Stimulated activated memory B cell treated with anti-CD40 and anti-IgM and Interleukin-4, amounts not matched to agents 10 μg/mL and 1 μg/mL and 100 μg/mL, for 72 hours (primary cell): ENCODE measurements at regions not wholly inside any gene's neighbourhood (a gene's known extent, or its start where the extent isn't known, plus 50 kb on each side); places are given as distances from the start of the nearest gene placed in this dataset.

Source experiments
- ATAC-seq: fragments of 150-1000 bp; cut with Tn5 transposase; 2 replicates; pipeline ENCODE4 v1.10.0; 2021
- H3K27ac Mint-ChIP-seq: one replicate; pipeline ENCODE4 v1.8.0; 2022; ENCODE audit warnings: mild to moderate bottlenecking, mixed read lengths
- H3K27me3 Mint-ChIP-seq: one replicate; pipeline ENCODE4 v1.8.0; 2022; ENCODE audit warnings: mixed read lengths
- H3K36me3 Mint-ChIP-seq: one replicate; pipeline ENCODE4 v1.8.0; 2022; ENCODE audit warnings: mixed read lengths
- H3K4me1 Mint-ChIP-seq: one replicate; pipeline ENCODE4 v1.8.0; 2022; ENCODE audit warnings: mixed read lengths
- H3K4me3 Mint-ChIP-seq: one replicate; pipeline ENCODE4 v1.8.0; 2022; ENCODE audit warnings: mild to moderate bottlenecking, moderate library complexity, mixed read lengths
- H3K9me3 Mint-ChIP-seq: one replicate; pipeline ENCODE4 v1.8.0; 2022; ENCODE audit warnings: mixed read lengths

GRCh38 chr5:8766448-8766847 lies 779.4 kb downstream of the SEMA5A start:
- Mint-ChIP-seq H3K36me3 (no peaks in the 10 kb centered on the region), H3K4me1 (no peaks in the 10 kb centered on the region), H3K27me3 (no peaks in the 10 kb centered on the region), H3K4me3 (no peak overlapping the region), H3K9me3 (peaks cover 3% of the 10 kb centered on the region), H3K27ac (no peak overlapping the region)
- ATAC-seq: no peak

DNA sequence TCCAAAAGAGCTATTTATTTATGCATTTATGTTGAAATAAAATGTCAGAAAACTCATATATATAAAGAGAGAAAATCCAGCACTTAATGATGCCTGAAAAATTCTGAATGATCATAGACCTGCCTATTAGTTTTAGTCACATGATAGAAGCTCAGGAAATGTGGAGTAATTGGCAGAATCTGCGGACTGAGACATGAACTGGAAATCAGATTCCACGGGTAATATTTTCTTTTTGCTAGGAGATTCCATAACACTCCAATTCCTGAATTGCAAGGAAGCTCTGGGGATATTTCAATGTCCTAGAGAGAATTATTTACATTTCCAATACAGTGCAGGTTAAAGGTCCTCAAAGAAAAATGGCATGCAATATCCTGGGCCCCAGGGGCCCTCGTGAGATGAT lies 778.8 kb downstream of the SEMA5A start:
- Mint-ChIP-seq H3K27ac (no peak overlapping the region), H3K36me3 (no peaks in the 10 kb centered on the region), H3K4me3 (no peak overlapping the region), H3K27me3 (no peaks in the 10 kb centered on the region), H3K4me1 (no peaks in the 10 kb centered on the region), H3K9me3 (peaks cover 3% of the 10 kb centered on the region)
- ATAC-seq: no peak

GRCh38 chr5:8767746-8768145 lies 778.1 kb downstream of the SEMA5A start:
- H3K36me3 Mint-ChIP-seq: no peaks in the 10 kb centered on the region
- H3K4me3 Mint-ChIP-seq: no peak overlapping the region
- H3K27me3 Mint-ChIP-seq: no peaks in the 10 kb centered on the region
- H3K4me1 Mint-ChIP-seq: no peaks in the 10 kb centered on the region
- H3K9me3 Mint-ChIP-seq: peaks cover 3% of the 10 kb centered on the region
- ATAC-seq: no peak
- no peak overlapping the region for H3K27ac Mint-ChIP-seq

GRCh38 chr5:8769631-8770030 lies 776.2 kb downstream of the SEMA5A start:
- H3K27ac Mint-ChIP-seq: no peak overlapping the region
- H3K4me1 Mint-ChIP-seq: no peaks in the 10 kb centered on the region

DNA sequence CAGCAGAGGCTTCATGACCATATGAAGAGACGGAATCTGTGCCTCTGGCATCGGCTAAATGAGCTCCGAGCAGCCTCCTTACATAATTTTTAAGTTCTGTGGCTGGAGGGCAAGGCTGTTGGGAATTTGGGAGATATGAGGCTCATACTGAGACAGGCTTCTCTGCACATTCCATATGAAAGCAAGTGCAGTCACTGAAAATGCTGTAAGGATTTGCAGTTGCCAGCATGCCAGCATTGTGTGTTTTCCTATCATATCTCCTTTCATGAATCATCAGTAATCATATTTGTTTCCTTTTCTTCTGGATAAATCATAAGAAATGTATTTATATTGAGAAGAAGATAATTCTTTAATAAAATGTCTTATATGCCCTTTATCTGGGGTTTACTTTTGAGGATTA lies 775.4 kb downstream of the SEMA5A start:
- Mint-ChIP-seq H3K27me3 (no peaks in the 10 kb centered on the region), H3K36me3 (no peaks in the 10 kb centered on the region), H3K9me3 (peaks cover 3% of the 10 kb centered on the region), H3K4me3 (no peak overlapping the region), H3K4me1 (no peaks in the 10 kb centered on the region), H3K27ac (no peak overlapping the region)
- ATAC-seq: no peak

More at GRCh38 chr5:8769631-8770030, 776.2 kb downstream of the SEMA5A start:
- no peaks in the 10 kb centered on the region for H3K27me3 Mint-ChIP-seq
- H3K9me3 Mint-ChIP-seq: peaks cover 3% of the 10 kb centered on the region
- H3K4me3 Mint-ChIP-seq: no peak overlapping the region
- ATAC-seq: no peak
- H3K36me3 Mint-ChIP-seq: no peaks in the 10 kb centered on the region

DNA sequence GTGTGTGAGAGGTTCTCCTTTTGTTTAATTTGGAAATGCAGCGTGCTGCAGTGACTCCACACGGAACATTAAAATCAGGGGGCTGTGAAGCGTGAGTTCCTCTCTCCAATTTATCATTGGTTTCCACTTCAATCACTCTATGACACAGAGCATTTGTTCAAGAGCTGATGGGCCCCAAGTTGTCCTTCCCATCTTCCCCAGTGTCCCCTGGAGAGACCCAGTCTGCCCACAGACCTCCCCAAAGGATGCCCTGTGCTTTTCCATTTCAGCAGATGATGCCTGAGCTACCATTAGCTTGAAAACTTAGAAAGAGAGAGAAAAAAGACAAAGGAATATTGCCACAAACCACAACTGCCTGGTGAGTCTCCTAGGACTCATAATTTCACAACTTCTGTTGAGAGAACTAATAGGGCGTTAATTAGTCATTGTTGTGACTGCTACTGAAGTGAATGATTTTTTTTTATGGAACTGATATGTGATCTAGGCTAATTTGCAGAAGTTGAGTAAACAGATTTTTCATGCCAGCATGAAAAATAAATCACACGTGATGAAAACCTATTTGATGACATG lies 772.7 kb downstream of the SEMA5A start:
- H3K4me3 Mint-ChIP-seq: no peak overlapping the region
- no peaks in the 10 kb centered on the region for H3K4me1 Mint-ChIP-seq
- peaks cover 3% of the 10 kb centered on the region for H3K9me3 Mint-ChIP-seq
- H3K27ac Mint-ChIP-seq: no peak overlapping the region
- no peaks in the 10 kb centered on the region for H3K36me3 Mint-ChIP-seq
- H3K27me3 Mint-ChIP-seq: no peaks in the 10 kb centered on the region
- ATAC-seq: no peak

GRCh38 chr5:8784692-8785091 lies 761.2 kb downstream of the SEMA5A start:
- Mint-ChIP-seq H3K4me1 (no peaks in the 10 kb centered on the region), H3K9me3 (peaks cover 12% of the 10 kb centered on the region), H3K27ac (no peak overlapping the region), H3K36me3 (no peaks in the 10 kb centered on the region), H3K4me3 (no peak overlapping the region), H3K27me3 (no peaks in the 10 kb centered on the region)
- no peak for ATAC-seq

GRCh38 chr5:8788246-8788645 lies 757.6 kb downstream of the SEMA5A start:
- H3K27ac Mint-ChIP-seq: no peak overlapping the region
- no peak for ATAC-seq
- no peaks in the 10 kb centered on the region for H3K36me3 Mint-ChIP-seq
- no peak overlapping the region for H3K4me3 Mint-ChIP-seq
- peaks cover 11% of the 10 kb centered on the region for H3K9me3 Mint-ChIP-seq
- H3K27me3 Mint-ChIP-seq: no peaks in the 10 kb centered on the region
- H3K4me1 Mint-ChIP-seq: no peaks in the 10 kb centered on the region

DNA sequence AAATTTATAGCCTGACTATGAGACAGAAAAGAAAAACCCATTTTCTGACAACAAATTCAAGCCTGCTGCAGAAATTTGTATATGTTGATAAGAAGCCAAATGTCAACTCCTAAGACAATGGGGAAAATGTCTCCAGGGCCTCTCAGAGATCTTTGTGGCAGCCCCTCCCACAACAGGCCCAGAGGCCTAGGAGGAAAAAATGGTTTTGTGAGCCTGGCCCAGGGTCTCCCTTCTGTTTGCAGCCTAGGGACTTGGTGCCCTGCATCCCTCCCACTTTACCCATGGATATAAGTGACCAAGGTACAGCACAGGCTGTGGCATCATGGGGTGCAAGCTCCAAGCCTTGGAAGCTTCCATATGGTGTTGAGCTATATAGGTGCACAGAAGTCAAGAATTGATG lies 740.2 kb downstream of the SEMA5A start:
- Mint-ChIP-seq H3K9me3 (peaks cover 23% of the 10 kb centered on the region), H3K36me3 (no peaks in the 10 kb centered on the region), H3K27me3 (no peaks in the 10 kb centered on the region), H3K4me3 (no peak overlapping the region), H3K4me1 (no peaks in the 10 kb centered on the region), H3K27ac (no peak overlapping the region)
- no peak for ATAC-seq

GRCh38 chr5:8807636-8808035 lies 738.2 kb downstream of the SEMA5A start:
- H3K27me3 Mint-ChIP-seq: no peaks in the 10 kb centered on the region
- no peak overlapping the region for H3K4me3 Mint-ChIP-seq
- no peaks in the 10 kb centered on the region for H3K36me3 Mint-ChIP-seq
- H3K4me1 Mint-ChIP-seq: no peaks in the 10 kb centered on the region
- no peak overlapping the region for H3K27ac Mint-ChIP-seq
- no peak for ATAC-seq
- H3K9me3 Mint-ChIP-seq: peaks cover 16% of the 10 kb centered on the region

DNA sequence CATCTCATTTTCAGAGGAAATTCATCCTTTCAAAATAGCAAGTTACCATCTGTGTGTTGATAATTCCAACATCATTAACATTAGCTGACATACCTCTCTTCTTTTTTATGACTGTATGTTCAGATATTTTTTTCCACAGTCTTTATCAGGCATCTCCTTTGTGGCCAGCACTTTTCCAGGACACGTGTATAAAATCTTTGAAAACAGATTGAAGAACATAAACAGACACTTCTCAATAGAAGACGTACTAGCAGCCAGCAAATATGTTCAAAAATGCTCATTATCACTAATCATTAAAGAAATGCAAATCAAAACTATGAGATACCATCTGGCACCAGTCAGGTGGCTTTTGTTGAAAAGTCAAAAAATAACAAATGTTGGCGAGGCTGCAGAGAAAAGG lies 734.3 kb downstream of the SEMA5A start:
- H3K4me1 Mint-ChIP-seq: no peaks in the 10 kb centered on the region
- no peaks in the 10 kb centered on the region for H3K27me3 Mint-ChIP-seq
- no peak overlapping the region for H3K27ac Mint-ChIP-seq
- no peaks in the 10 kb centered on the region for H3K36me3 Mint-ChIP-seq
- H3K9me3 Mint-ChIP-seq: peaks cover 13% of the 10 kb centered on the region
- H3K4me3 Mint-ChIP-seq: no peak overlapping the region
- ATAC-seq: no peak

DNA sequence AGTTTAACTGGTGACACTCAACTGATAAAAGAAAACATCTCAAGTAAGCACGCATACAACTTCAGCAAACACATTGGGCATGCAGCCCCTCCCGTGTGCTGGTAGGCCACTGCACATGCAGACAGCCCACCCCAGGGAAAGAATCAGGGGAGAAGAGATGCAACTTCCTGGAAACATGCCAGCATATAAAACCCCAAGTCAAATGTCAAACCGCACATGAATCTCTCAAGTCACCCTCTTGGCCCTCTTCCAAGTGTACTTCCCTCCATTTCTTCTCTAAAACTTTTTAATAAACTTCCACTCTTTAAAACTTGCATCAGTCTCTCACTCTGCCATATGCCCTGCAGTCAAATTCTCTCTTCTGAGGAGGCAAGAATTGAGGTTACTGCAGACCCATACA lies 732.7 kb downstream of the SEMA5A start:
- H3K36me3 Mint-ChIP-seq: no peaks in the 10 kb centered on the region
- H3K27ac Mint-ChIP-seq: no peak overlapping the region
- no peak overlapping the region for H3K4me3 Mint-ChIP-seq
- H3K27me3 Mint-ChIP-seq: no peaks in the 10 kb centered on the region
- H3K4me1 Mint-ChIP-seq: no peaks in the 10 kb centered on the region
- ATAC-seq: no peak
- peaks cover 11% of the 10 kb centered on the region for H3K9me3 Mint-ChIP-seq

- H3K27ac Mint-ChIP-seq: no peak overlapping the region
- no peak for ATAC-seq
- no peaks in the 10 kb centered on the region for H3K4me1 Mint-ChIP-seq
- peaks cover 11% of the 10 kb centered on the region for H3K9me3 Mint-ChIP-seq
- no peaks in the 10 kb centered on the region for H3K36me3 Mint-ChIP-seq
- no peaks in the 10 kb centered on the region for H3K27me3 Mint-ChIP-seq
- no peak overlapping the region for H3K4me3 Mint-ChIP-seq
Measured at GRCh38 chr5:8814105-8814504, 731.8 kb downstream of the SEMA5A start.

GRCh38 chr5:8824371-8824770 lies 721.5 kb downstream of the SEMA5A start:
- H3K36me3 Mint-ChIP-seq: no peaks in the 10 kb centered on the region
- H3K9me3 Mint-ChIP-seq: peaks cover 10% of the 10 kb centered on the region
- no peak overlapping the region for H3K4me3 Mint-ChIP-seq
- no peak for ATAC-seq
- H3K4me1 Mint-ChIP-seq: no peaks in the 10 kb centered on the region
- H3K27ac Mint-ChIP-seq: no peak overlapping the region
- H3K27me3 Mint-ChIP-seq: no peaks in the 10 kb centered on the region

- Mint-ChIP-seq H3K4me3 (no peak overlapping the region), H3K4me1 (no peaks in the 10 kb centered on the region), H3K9me3 (peaks cover 10% of the 10 kb centered on the region), H3K36me3 (no peaks in the 10 kb centered on the region), H3K27ac (no peak overlapping the region), H3K27me3 (no peaks in the 10 kb centered on the region)
- ATAC-seq: no peak
Measured at GRCh38 chr5:8825139-8825757, 720.6 kb downstream of the SEMA5A start.

DNA sequence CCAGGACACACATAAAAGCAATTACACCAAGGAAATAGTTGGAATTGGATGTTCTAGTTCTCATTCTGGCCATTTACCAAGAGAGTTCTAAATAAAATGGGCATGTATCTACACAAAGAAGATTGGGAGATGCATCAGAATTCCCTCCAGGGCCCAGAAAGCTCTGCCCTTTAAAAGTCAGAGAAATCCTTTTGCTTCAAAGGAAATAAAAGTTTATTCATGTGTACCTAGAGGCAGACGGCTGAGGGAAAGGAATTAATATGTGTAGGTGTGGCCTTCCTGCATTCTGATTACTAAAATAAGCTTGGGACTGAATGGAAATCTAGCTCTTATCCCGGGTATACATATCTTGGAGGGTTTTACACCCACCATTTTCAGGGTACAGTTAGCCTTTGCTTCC lies 719.4 kb downstream of the SEMA5A start:
- no peak for ATAC-seq
- Mint-ChIP-seq H3K36me3 (no peaks in the 10 kb centered on the region), H3K27me3 (no peaks in the 10 kb centered on the region), H3K9me3 (peaks cover 14% of the 10 kb centered on the region), H3K4me3 (no peak overlapping the region), H3K4me1 (no peaks in the 10 kb centered on the region), H3K27ac (no peak overlapping the region)
